OCI-LY7 (cell line): ENCODE measurements at regions not wholly inside any gene's neighbourhood (a gene's known extent, or its start where the extent isn't known, plus 50 kb on each side); places are given as distances from the start of the nearest gene placed in this dataset.

ENCODE experiments used
- BruUV-seq: library from RNA; stranded (reverse); fragments of 400-500 nt; replicated peaks from 2 replicates; lab custom pipeline; 2021; lab: Mats Ljungman, UMichigan
- CTCF ChIA-PET: fragments of 300-600 bp; sonication (Branson Sonifier 250); formaldehyde crosslinking; loops from one replicate; lab custom pipeline; 2022; ENCODE audit warnings: antibody characterized with exemption; ENCODE audit not compliant: unreplicated experiment; lab: Charles Lee
- POLR2A ChIA-PET: fragments of 300-600 bp; sonication (Branson Sonifier 250); formaldehyde crosslinking; loops from one replicate; lab custom pipeline; 2022; ENCODE audit warnings: antibody characterized with exemption; lab: Charles Lee
- DNase-seq: peaks from one replicate; pipeline ENCODE4 v3.0.0-alpha.2; 2015; ENCODE audit warnings: low spot score
- H2AFZ ChIP-seq: fragments of 200-600 bp; sonication (generic), shearing (Covaris generic); 2 replicates; pipeline ENCODE4 v1.6.1; 2014; ENCODE audit warnings: mild to moderate bottlenecking, antibody characterized with exemption, low read length, moderate library complexity
- H3K27ac ChIP-seq: fragments of 200-600 bp; sonication (generic); 2 replicates; pipeline ENCODE4 v1.5.1; 2014; ENCODE audit warnings: mixed run types, low read depth, mild to moderate bottlenecking, moderate library complexity, low read length, inconsistent platforms; ENCODE audit not compliant: poor library complexity, severe bottlenecking
- H3K36me3 ChIP-seq: fragments of 200-600 bp; sonication (generic); 2 replicates; pipeline ENCODE4 v1.6.1; 2014; ENCODE audit warnings: mild to moderate bottlenecking, antibody characterized with exemption, low read length, moderate library complexity, mixed read lengths; ENCODE audit not compliant: insufficient read depth
- H3K4me1 ChIP-seq: fragments of 200-600 bp; sonication (generic); 2 replicates; pipeline ENCODE4 v1.5.1; 2014; ENCODE audit warnings: mild to moderate bottlenecking, low read length; ENCODE audit not compliant: insufficient read depth, poor library complexity, severe bottlenecking
- H3K4me2 ChIP-seq: fragments of 200-600 bp; sonication (generic); 2 replicates; pipeline ENCODE4 v1.6.1; 2014; ENCODE audit warnings: mild to moderate bottlenecking, low read length
- H3K4me3 ChIP-seq: fragments of 200-600 bp; sonication (generic); 2 replicates; pipeline ENCODE4 v1.5.1; 2014; ENCODE audit warnings: mild to moderate bottlenecking, low read depth, low read length; ENCODE audit not compliant: poor library complexity, severe bottlenecking
- H3K79me2 ChIP-seq: fragments of 200-600 bp; sonication (generic); 2 replicates; pipeline ENCODE4 v1.6.1; 2016; ENCODE audit warnings: low read depth, mild to moderate bottlenecking, low read length, moderate library complexity, mixed read lengths; ENCODE audit not compliant: insufficient read depth
- H3K9me2 ChIP-seq: fragments of 200-600 bp; sonication (generic); 2 replicates; pipeline ENCODE4 v1.6.1; 2016; ENCODE audit warnings: mild to moderate bottlenecking, low read length, mixed read lengths; ENCODE audit not compliant: insufficient read depth
- H3K9me3 ChIP-seq: fragments of 200-600 bp; sonication (generic); 2 replicates; pipeline ENCODE4 v1.6.1; 2014; ENCODE audit warnings: mild to moderate bottlenecking, mixed run types, low read length, mixed read lengths
- H4K20me1 ChIP-seq: fragments of 200-600 bp; sonication (generic); 2 replicates; pipeline ENCODE4 v1.6.1; 2014; ENCODE audit warnings: mild to moderate bottlenecking, antibody characterized with exemption, low read length, moderate library complexity, mixed read lengths; ENCODE audit not compliant: insufficient read depth
- EZH2phosphoT487 ChIP-seq: fragments of 200-600 bp; sonication (generic); IDR thresholded peaks from 2 replicates; pipeline ENCODE4 v1.6.1; 2018; ENCODE audit warnings: low read depth, borderline replicate concordance, mild to moderate bottlenecking, mixed run types, antibody characterized with exemption, low read length, moderate library complexity, mixed read lengths
- intact Hi-C: fragments of 100-400 bp; cut with micrococcal nuclease; formaldehyde crosslinking; loops from one replicate; pipeline ENCODE4 v1.10.0; 2022; ENCODE audit not compliant: unreplicated experiment
- TF ChIP-seq, protein P1 (sequence below): fragments of 200-600 bp; sonication (generic); conservative IDR thresholded peaks from 2 replicates; pipeline ENCODE4 v1.5.1; 2014; ENCODE audit warnings: mild to moderate bottlenecking, antibody characterized with exemption, low read length, moderate library complexity, mixed read lengths

DNA sequence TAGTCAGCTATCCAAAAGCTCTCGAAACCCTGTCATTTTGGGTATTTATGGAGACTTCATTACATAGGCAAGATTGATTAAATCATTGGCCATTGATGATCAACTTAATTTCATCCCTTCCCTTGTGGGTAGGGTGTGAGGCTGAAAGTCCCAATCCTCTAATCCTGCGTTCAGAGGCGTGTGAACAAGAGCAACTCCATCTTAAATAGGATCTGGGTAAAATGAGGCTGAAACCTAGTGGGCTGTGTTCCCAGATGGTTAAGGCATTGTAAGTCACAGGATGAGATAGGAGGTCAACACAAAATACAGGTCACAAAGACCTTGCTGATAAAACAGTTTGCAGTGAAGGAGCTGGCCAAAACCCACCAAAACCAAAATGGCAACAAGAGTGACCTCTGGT lies 641.7 kb upstream of the GJE1 start:
- TF ChIP-seq EZH2phosphoT487: no peak
- TF ChIP-seq, protein P1, sequence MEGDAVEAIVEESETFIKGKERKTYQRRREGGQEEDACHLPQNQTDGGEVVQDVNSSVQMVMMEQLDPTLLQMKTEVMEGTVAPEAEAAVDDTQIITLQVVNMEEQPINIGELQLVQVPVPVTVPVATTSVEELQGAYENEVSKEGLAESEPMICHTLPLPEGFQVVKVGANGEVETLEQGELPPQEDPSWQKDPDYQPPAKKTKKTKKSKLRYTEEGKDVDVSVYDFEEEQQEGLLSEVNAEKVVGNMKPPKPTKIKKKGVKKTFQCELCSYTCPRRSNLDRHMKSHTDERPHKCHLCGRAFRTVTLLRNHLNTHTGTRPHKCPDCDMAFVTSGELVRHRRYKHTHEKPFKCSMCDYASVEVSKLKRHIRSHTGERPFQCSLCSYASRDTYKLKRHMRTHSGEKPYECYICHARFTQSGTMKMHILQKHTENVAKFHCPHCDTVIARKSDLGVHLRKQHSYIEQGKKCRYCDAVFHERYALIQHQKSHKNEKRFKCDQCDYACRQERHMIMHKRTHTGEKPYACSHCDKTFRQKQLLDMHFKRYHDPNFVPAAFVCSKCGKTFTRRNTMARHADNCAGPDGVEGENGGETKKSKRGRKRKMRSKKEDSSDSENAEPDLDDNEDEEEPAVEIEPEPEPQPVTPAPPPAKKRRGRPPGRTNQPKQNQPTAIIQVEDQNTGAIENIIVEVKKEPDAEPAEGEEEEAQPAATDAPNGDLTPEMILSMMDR: no peak
- no peaks in the 10 kb centered on the region for H3K9me2 ChIP-seq
- no TSS peak for BruUV-seq
- no peaks in the 10 kb centered on the region; the same call in 1 of the 2 replicates for H3K36me3 ChIP-seq
- CTCF ChIA-PET: no interaction called here
- peaks cover 19% of the 10 kb centered on the region for H3K4me1 ChIP-seq
- intact Hi-C loops: no loop called here
- H3K4me3 ChIP-seq: no peak overlapping the region
- H3K4me2 ChIP-seq: no peak overlapping the region
- H3K9me3 ChIP-seq: peaks cover 7% of the 10 kb centered on the region; the same call in 1 of the 2 replicates
- DNase-seq: no peak
- H2AFZ ChIP-seq: no peak overlapping the region
- no peaks in the 10 kb centered on the region for H3K79me2 ChIP-seq
- POLR2A ChIA-PET: interaction anchor here (0.6 to 1.2 kb wide), 2 partner anchors 8 to 12 kb away, joined by 4 read pairs; no protein-coding TSS in a partner anchor
- H3K27ac ChIP-seq: no peak overlapping the region
- H4K20me1 ChIP-seq: no peaks in the 10 kb centered on the region

DNA sequence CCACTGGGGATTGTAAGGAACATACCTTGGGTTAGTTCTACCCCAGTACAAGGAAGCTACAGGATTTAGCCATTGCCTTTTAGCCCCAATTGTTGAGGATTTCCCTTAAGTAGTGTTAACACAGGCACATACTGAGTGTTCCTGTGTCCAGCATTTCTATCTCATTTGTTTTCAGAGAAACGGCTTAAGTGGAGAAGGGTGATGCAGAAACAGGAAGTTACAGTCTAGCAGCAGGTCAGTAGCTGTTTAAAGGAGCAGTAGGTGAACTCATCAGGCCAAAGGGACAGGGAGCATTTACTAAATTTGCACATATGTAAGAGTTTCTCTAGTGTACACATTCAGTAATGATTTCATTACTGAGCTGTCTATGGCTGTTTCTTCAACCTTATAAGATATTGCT lies 644.2 kb upstream of the GJE1 start:
- Histone ChIP-seq H3K36me3 (no peaks in the 10 kb centered on the region; the same call in 1 of the 2 replicates), H3K27ac (peak overlapping the region; percentile 42)

More for the DNA sequence above, 644.2 kb upstream of the GJE1 start:
- Histone ChIP-seq H3K9me3 (peaks cover 15% of the 10 kb centered on the region; the same call in 1 of the 2 replicates), H3K4me1 (peaks cover 42% of the 10 kb centered on the region), H3K4me3 (no peak overlapping the region), H4K20me1 (no peaks in the 10 kb centered on the region), H3K79me2 (no peaks in the 10 kb centered on the region), H2AFZ (peak overlapping the region; percentile 91), H3K9me2 (no peaks in the 10 kb centered on the region), H3K4me2 (peak overlapping the region; percentile 48)
- DNase-seq: peak; percentile 53
- no TSS peak for BruUV-seq
- ChIA-PET CTCF (no interaction called here), POLR2A (interaction anchor here (0.9 kb wide), 1 partner anchor 11 kb away, joined by 3 read pairs; no protein-coding TSS in a partner anchor)
- intact Hi-C loops: loop anchor here (10.0 kb wide), 2 partner anchors 656 to 764 kb away; partner anchors contain the start of genes NMBR and VTA1
- TF ChIP-seq, protein P1: no peak
- no peak for TF ChIP-seq EZH2phosphoT487
